Calu3 (cell line): ENCODE measurements at regions not wholly inside any gene's neighbourhood (a gene's known extent, or its start where the extent isn't known, plus 50 kb on each side); places are given as distances from the start of the nearest gene placed in this dataset.

ENCODE experiments used
- BruUV-seq: library from RNA; stranded (reverse); fragments of 400-500 nt; replicated peaks from 2 replicates; lab custom pipeline; 2021; lab: Mats Ljungman, UMichigan
- CTCF ChIA-PET: fragments of 300-600 bp; sonication (Branson Sonifier 250); formaldehyde crosslinking; loops from one replicate; lab custom pipeline; 2022; ENCODE audit warnings: antibody characterized with exemption; lab: Charles Lee
- DNase-seq: peaks from one replicate; pipeline ENCODE4 v3.0.0; 2022
- H3K27ac Mint-ChIP-seq: one replicate; pipeline ENCODE4 v1.8.0; 2022; ENCODE audit warnings: mixed read lengths; ENCODE audit not compliant: unreplicated experiment
- H3K27me3 Mint-ChIP-seq: one replicate; pipeline ENCODE4 v1.8.0; 2022; ENCODE audit warnings: mixed read lengths; ENCODE audit not compliant: unreplicated experiment
- H3K36me3 Mint-ChIP-seq: one replicate; pipeline ENCODE4 v1.8.0; 2022; ENCODE audit warnings: mild to moderate bottlenecking, moderate library complexity, mixed read lengths; ENCODE audit not compliant: insufficient read depth, unreplicated experiment
- H3K4me1 Mint-ChIP-seq: one replicate; pipeline ENCODE4 v1.8.0; 2022; ENCODE audit warnings: mild to moderate bottlenecking, low read depth, mixed read lengths; ENCODE audit not compliant: unreplicated experiment
- H3K4me3 Mint-ChIP-seq: one replicate; pipeline ENCODE4 v1.8.0; 2022; ENCODE audit warnings: mild to moderate bottlenecking, low read depth, moderate library complexity, mixed read lengths; ENCODE audit not compliant: unreplicated experiment
- H3K9me3 Mint-ChIP-seq: one replicate; pipeline ENCODE4 v1.8.0; 2022; ENCODE audit warnings: low read depth, mixed read lengths; ENCODE audit not compliant: unreplicated experiment
- CTCF ChIP-seq: fragments of 200-600 bp; IDR thresholded peaks from one replicate; pipeline ENCODE4 v1.8.0; 2022; ENCODE audit warnings: antibody characterized with exemption; ENCODE audit not compliant: unreplicated experiment
- intact Hi-C: fragments of 100-400 bp; cut with micrococcal nuclease; formaldehyde crosslinking; loops from one replicate; pipeline ENCODE4 v1.10.0; 2022; ENCODE audit not compliant: unreplicated experiment

- TF ChIP-seq CTCF: no peak
- Mint-ChIP-seq H3K36me3 (no peaks in the 10 kb centered on the region), H3K27me3 (no peaks in the 10 kb centered on the region), H3K27ac (no peak overlapping the region), H3K9me3 (peaks cover 9% of the 10 kb centered on the region), H3K4me3 (no peak overlapping the region), H3K4me1 (no peaks in the 10 kb centered on the region)
- CTCF ChIA-PET: no interaction called here
- DNase-seq: no peak
- BruUV-seq: no TSS peak
- intact Hi-C loops: no loop called here
Measured at GRCh38 chr1:239155466-239156091, 230.8 kb upstream of the CHRM3 start.

- no peak for DNase-seq
- CTCF ChIA-PET: no interaction called here
- no TSS peak for BruUV-seq
- Mint-ChIP-seq H3K27me3 (no peaks in the 10 kb centered on the region), H3K4me1 (no peaks in the 10 kb centered on the region), H3K36me3 (no peaks in the 10 kb centered on the region), H3K27ac (no peak overlapping the region), H3K9me3 (peaks cover 9% of the 10 kb centered on the region), H3K4me3 (no peak overlapping the region)
- no peak for TF ChIP-seq CTCF
- intact Hi-C loops: no loop called here
Measured at GRCh38 chr1:239151937-239152336, 234.4 kb upstream of the CHRM3 start.

- intact Hi-C loops: no loop called here
- no peak for DNase-seq
- Mint-ChIP-seq H3K27ac (no peak overlapping the region), H3K9me3 (peaks cover 11% of the 10 kb centered on the region), H3K27me3 (no peaks in the 10 kb centered on the region), H3K36me3 (no peaks in the 10 kb centered on the region), H3K4me1 (no peaks in the 10 kb centered on the region), H3K4me3 (no peak overlapping the region)
- no TSS peak for BruUV-seq
- TF ChIP-seq CTCF: no peak
- CTCF ChIA-PET: no interaction called here
Measured at GRCh38 chr1:239140968-239141367, 245.4 kb upstream of the CHRM3 start.

GRCh38 chr1:239139801-239140200, 246.6 kb upstream of the CHRM3 start:
- peaks cover 16% of the 10 kb centered on the region for H3K9me3 Mint-ChIP-seq
- H3K4me1 Mint-ChIP-seq: no peaks in the 10 kb centered on the region
- H3K4me3 Mint-ChIP-seq: no peak overlapping the region
- no peak overlapping the region for H3K27ac Mint-ChIP-seq
- no peaks in the 10 kb centered on the region for H3K27me3 Mint-ChIP-seq
- no peak for TF ChIP-seq CTCF
- CTCF ChIA-PET: no interaction called here
- BruUV-seq: no TSS peak
- intact Hi-C loops: no loop called here
- H3K36me3 Mint-ChIP-seq: no peaks in the 10 kb centered on the region
- DNase-seq: no peak
